ENCODE measurements at regions not wholly inside any gene's neighbourhood (a gene's known extent, or its start where the extent isn't known, plus 50 kb on each side); places are given as distances from the start of the nearest gene placed in this dataset.
A peak's percentile ranks its signal among the peaks of the same experiment; 100 is the strongest.
"Not testable (repeated sequence)": the region's sequence is repeated elsewhere in the genome, so short reads cannot be mapped to it uniquely, and the experiment has no call there.

- DNase-seq, result no peak
Measured at GRCh38 chr13:38415233-38415632, 65.6 kb downstream of the UFM1 start.

GRCh38 chr13:38417241-38417640 lies 67.6 kb downstream of the UFM1 start:
- no peak for DNase-seq

GRCh38 chr13:38417727-38418126 lies 68.1 kb downstream of the UFM1 start:
- DNase-seq, result peak in 1 of 2 experiments; percentile 43

GRCh38 chr13:38418286-38418685 lies 68.6 kb downstream of the UFM1 start:
- no peak for DNase-seq

GRCh38 chr13:38419312-38419873 lies 69.7 kb downstream of the UFM1 start:
- no peak for DNase-seq

GRCh38 chr13:38421590-38422560 lies 72.2 kb downstream of the UFM1 start:
- DNase-seq, result no peak

GRCh38 chr13:38429916-38430315 lies 80.3 kb downstream of the UFM1 start:
- no peak for DNase-seq

- no peak for DNase-seq
Measured at GRCh38 chr13:38430796-38431195, 81.1 kb downstream of the UFM1 start.

GRCh38 chr13:38440666-38441065 lies 91.0 kb downstream of the UFM1 start:
- no peak for DNase-seq

GRCh38 chr13:38444904-38445303 lies 95.3 kb downstream of the UFM1 start:
- no peak for DNase-seq

GRCh38 chr13:38452656-38453055 lies 103.0 kb downstream of the UFM1 start:
- DNase-seq, result no peak

- DNase-seq, result no peak
Measured at GRCh38 chr13:38462605-38463004, 113.0 kb downstream of the UFM1 start.

GRCh38 chr13:38463048-38463447 lies 113.4 kb downstream of the UFM1 start:
- DNase-seq, result no peak

- not testable (repeated sequence) for DNase-seq
Measured at GRCh38 chr13:38472411-38472810, 122.8 kb downstream of the UFM1 start.

- DNase-seq, result no peak
Measured at GRCh38 chr13:38473305-38473704, 123.7 kb downstream of the UFM1 start.

- DNase-seq, result no peak
Measured at GRCh38 chr13:38477676-38478075, 128.0 kb downstream of the UFM1 start.

GRCh38 chr13:38483623-38484022 lies 134.0 kb downstream of the UFM1 start:
- no peak for DNase-seq

GRCh38 chr13:38490657-38491056 lies 141.0 kb downstream of the UFM1 start:
- DNase-seq, result no peak

- DNase-seq, result no peak
Measured at GRCh38 chr13:38494445-38494844, 144.8 kb downstream of the UFM1 start.

GRCh38 chr13:38496917-38497316 lies 147.3 kb downstream of the UFM1 start:
- no peak for DNase-seq

- no peak for DNase-seq
Measured at GRCh38 chr13:38498271-38498670, 148.6 kb downstream of the UFM1 start.

- DNase-seq, result no peak
Measured at GRCh38 chr13:38514575-38514974, 164.9 kb downstream of the UFM1 start.

- peak in 1 of 2 experiments; percentile 15 for DNase-seq
Measured at GRCh38 chr13:38518328-38518727, 168.5 kb upstream of the FREM2 start.

- DNase-seq, result no peak
Measured at GRCh38 chr13:38519229-38519911, 167.5 kb upstream of the FREM2 start.
